HPDE6-E6E7 (cell line): ENCODE measurements at regions not wholly inside any gene's neighbourhood (a gene's known extent, or its start where the extent isn't known, plus 50 kb on each side); places are given as distances from the start of the nearest gene placed in this dataset.

Source experiments
- DNase-seq: peaks from one replicate; pipeline ENCODE4 v3.0.0; 2011; ENCODE audit warnings: missing footprints; ENCODE audit errors: extremely low spot score

GRCh38 chr2:20560011-20560410, 90.9 kb downstream of the HS1BP3 start:
- no peak for DNase-seq

DNA sequence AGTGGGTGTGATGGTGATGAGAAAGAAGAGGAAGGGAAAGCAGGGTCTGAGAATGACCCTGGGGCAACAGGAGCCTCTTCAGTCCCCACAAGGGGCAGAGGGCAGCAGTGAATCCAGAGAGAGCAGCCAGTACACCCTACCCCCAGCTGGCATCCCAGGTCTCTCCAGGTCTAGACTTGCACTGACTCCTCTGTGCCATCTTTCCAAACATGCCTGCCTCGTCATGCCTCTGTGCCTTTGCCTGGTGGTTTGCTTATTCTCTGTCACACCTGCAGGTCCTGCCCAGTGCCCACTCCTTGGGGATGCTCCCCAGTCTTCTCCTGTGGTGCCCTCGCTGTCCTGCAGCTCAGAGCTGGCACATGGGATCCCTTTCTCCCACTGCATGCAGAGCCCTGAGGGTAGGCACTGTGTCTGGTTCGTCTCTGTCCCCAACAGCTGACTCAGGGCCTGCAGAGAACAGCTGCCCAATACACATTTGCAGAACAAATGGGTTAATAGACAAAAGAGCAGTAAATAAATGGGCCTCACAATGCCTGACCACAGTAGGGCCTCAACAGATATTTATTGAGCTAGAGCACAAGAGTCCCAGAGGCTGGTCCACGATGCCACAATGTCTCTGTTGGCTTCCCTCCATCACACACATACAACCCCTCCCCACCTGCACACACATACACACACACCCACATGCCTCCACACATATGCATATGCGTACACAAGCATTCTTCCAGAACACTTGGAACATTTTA, 89.8 kb downstream of the HS1BP3 start:
- DNase-seq: peak; percentile 59

DNA sequence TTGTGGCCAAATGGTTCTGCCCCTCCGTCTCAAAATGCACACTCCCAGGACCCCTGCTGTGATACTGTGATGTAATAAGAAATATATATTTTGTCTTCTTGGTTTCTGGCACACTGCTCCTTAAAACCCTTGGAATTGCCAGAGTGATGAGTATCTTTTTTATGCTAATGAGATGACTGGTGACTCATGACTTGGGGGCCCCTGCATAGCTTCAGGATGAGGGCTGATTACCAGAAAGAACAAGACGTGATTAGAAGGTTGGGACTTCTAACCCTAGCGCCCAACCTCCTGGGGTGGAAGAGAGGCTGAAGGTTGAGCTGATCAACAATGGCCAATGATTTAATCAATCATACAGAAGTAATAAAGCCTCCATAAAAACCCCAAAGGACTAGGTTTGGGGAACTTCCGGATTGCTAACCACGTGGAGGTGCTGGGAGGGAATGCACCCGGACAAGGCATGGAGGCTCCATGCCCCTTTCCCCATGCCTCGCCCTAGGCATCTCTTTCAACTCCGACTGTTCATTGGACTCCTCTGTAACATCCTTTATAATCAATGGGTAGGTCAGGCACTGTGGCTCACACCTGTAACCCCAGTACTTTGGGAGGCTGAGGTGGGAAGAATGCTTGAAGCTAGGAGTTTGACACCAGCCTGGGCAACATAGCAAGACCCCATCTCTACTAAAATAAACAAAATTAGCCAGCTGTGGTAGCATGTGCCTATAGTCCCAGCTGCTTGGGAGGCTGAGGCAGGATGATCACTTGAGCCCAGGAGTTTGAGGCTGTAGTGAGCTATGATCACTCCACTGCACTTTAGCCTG, 89.1 kb downstream of the HS1BP3 start:
- DNase-seq: peak; percentile 53

GRCh38 chr2:20562540-20563225, 88.2 kb downstream of the HS1BP3 start:
- DNase-seq: no peak

GRCh38 chr2:20563251-20563650, 87.6 kb downstream of the HS1BP3 start:
- no peak for DNase-seq

GRCh38 chr2:20563833-20564232, 87.1 kb downstream of the HS1BP3 start:
- DNase-seq: no peak

DNA sequence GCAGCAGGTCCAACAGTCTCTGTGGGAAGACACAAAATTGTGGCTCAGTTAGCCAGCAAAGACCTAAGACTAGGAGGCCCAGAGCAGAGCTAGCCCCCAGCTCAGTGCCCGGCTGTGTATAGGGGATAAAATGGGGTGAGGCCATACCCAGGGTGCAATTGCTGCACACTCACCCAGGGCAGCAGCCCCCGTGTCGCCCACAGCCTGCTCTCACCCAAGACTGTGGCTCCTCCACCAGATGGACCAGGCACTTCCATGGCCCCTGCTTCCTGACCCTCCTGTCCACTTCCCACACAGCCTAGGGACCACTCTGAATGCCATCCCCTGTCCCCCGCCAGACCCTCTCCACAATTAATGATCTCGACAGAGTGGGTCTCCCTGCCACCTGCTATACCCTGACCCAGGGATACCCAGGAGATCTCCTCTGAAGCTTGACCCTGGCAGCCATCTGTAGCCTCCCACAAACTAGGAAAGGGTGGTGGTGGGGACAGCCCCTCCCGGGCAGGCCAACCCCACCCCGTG, 85.7 kb downstream of the HS1BP3 start:
- DNase-seq: no peak

- DNase-seq: no peak
Measured at GRCh38 chr2:20565623-20566236, 85.2 kb downstream of the HS1BP3 start.

- DNase-seq: no peak
Measured at GRCh38 chr2:20566331-20566730, 84.6 kb downstream of the HS1BP3 start.

DNA sequence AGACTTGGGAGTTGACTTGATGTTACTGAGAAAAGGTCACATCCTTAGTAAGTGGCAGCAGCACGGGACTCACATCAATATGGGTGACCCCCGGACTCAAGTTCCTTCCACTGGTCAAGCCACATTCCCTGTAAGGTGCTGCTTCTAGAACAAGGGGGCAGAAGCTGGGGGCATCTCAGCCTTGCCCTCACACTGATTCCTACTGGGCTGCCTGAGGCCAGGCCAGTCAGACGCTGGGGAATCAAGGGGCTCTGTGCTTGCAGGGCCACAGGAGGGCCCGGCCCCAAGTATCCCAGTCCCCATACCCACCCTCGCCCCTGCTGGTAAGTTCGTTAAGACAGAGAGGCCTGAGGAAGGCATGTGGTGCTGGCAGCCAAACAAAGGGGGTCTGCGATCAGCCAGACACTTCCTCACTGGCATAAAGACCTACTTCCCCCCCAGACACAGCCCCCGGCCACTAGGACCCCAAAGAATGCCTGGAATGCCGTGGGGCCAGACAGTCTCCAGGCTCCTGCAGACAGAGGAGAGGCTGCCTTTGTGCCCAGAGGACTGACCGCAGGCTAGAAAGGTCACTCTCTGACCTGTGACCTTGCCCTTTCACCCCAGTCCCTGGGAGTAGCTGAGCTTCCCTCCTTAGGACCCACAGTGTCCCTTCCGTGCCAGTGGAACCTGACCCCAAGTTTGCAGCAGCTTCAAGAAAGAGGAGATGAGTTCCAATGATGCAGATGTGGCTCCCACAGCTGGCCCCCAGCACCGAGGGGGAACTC, 83.6 kb downstream of the HS1BP3 start:
- DNase-seq: no peak
